Motor neuron (in vitro differentiated cells): ENCODE measurements at regions not wholly inside any gene's neighbourhood (a gene's known extent, or its start where the extent isn't known, plus 50 kb on each side); places are given as distances from the start of the nearest gene placed in this dataset.

Source experiments
- ATAC-seq, 8 experiments: fragments of 200-7000 bp; cut with Tn5 transposase; replicated peaks in 6 of 8; 2 replicates each; pipeline ENCODE4 v1.8.0; 2021; ENCODE audit warnings: mild to moderate bottlenecking in 8 of 8, moderate library complexity in 8 of 8
- H3K27ac ChIP-seq, 2 donors: fragments of 250-450 bp; sonication (Bioruptor Pico); 2 replicates each; pipeline ENCODE4 v1.9.0; 2021; ENCODE audit warnings: antibody characterized with exemption in 2 of 2, mild to moderate bottlenecking in 2 of 2, moderate library complexity in 1 of 2
- H3K4me1 ChIP-seq, 2 donors: fragments of 250-450 bp; sonication (Bioruptor Pico); replicated peaks in 1 of 2; 2 replicates each; pipeline ENCODE4 v1.6.1; 2021; ENCODE audit warnings: antibody characterized with exemption in 2 of 2, mild to moderate bottlenecking in 2 of 2, moderate library complexity in 1 of 2
- H3K4me3 ChIP-seq, 5 donors: fragments of 250-450 bp; sonication (Bioruptor Pico); 2 replicates each; pipeline ENCODE4 v1.9.0; 2021; ENCODE audit warnings: antibody characterized with exemption in 5 of 5, mild to moderate bottlenecking in 5 of 5, moderate library complexity in 4 of 5
- WGBS, 10 experiments: fragments of 450-650 bp; shearing (Covaris generic); methylation state at CpG; one replicate each; pipeline ENCODE4 v1.0.0; 2022; 5-methylcytosine and 5-hydroxymethylcytosine counted together
- in situ Hi-C, 9 experiments: fragments of 400-800 bp; cut with MboI; loops; one replicate each; pipeline ENCODE4 v1.15.0; 2021; ENCODE audit warnings: low sequenced_read_pairs in 9 of 9, low pct_unique_long_range_greater_than_20kb in 2 of 9; ENCODE audit not compliant: unreplicated experiment in 9 of 9

DNA sequence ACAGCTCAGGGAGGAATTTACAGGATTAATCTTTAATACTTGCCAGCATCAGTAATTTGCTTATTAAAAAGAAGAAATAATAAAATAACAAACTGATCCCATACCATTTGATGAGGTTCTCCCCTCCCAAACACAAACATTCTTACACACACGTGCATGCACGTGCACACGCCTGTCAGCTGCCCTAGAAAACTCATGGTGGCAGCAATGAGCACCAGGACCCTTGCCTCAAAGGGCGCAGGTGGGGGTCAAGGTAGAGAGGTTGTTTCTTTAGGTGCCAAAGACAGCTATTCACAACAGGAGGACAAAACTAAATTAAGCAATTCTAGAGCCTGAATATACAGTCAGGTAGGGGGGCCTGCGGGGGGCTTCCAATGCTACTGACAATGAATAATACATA is 219.3 kb downstream of the BUD13 start:
- in situ Hi-C loops = no loop called here
- 38 to 100% (median 60%) methylated on average over 1 to 5 of the region's 5 CpGs; no CpG with 5 or more reads in 4 of the 10 experiments for WGBS, 10 experiments

DNA sequence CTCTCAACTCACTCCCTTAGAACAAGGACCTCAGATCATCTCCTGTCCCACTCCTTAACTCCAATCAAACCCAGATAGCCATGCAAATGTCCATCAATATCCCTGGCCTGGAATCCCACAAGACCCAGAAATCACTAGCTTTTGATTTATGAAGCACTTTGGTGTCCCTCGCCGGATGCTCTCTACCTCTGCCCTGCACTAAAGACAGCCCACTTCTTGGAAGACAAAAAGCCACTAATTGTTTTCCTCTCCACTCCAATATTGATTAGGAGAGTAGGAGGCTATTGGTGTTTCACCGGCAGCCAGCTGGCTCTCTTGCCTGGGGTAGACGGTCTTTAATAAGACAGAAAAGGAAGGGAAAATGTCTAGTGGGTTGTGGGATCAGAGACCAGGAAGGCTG is 221.2 kb downstream of the BUD13 start:
- peak in 5 of 8 experiments; percentile 18 to 74 (median 61) for ATAC-seq
- in situ Hi-C loops = no loop called here
- H3K4me3 ChIP-seq = no peak overlapping the region
- H3K27ac ChIP-seq = peak overlapping the region in 1 of 2 donors; percentile 51
- H3K4me1 ChIP-seq = peaks cover 7 to 15% of the 10 kb centered on the region in 2 donors
- 40 to 73% (median 62%) methylated on average over 1 to 4 of the region's 4 CpGs; no CpG with 5 or more reads in 6 of the 10 experiments for WGBS, 10 experiments

More for the DNA sequence above, 219.3 kb downstream of the BUD13 start:
- Histone ChIP-seq H3K27ac (no peak overlapping the region), H3K4me1 (peaks cover 7 to 15% of the 10 kb centered on the region in 2 donors), H3K4me3 (no peak overlapping the region)
- ATAC-seq = no peak

DNA sequence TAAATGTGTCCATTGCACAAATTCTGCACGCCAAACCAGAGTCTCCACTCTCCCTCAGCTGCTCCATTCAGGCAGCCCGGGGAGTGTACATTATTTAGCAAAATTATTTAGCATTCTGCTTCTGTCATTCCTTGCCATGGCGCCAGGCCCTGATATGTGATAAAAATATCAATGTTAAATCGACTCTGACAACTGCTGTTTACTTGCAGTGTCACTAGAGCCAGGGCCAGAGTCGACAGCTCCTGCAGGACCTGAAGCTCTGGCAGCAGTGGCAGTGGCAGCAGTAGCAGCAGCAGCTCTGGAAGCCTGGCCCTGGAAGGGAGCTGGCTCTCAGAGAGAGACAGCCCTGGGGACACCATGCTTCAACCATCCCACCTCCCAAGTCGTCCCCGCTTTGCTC is 224.5 kb downstream of the BUD13 start:
- Histone ChIP-seq H3K27ac (no peak overlapping the region), H3K4me3 (no peak overlapping the region), H3K4me1 (peaks cover 16 to 26% of the 10 kb centered on the region in 2 donors)
- in situ Hi-C loops = no loop called here
- WGBS, 10 experiments = 0 to 86% (median 70%) methylated on average over 1 to 4 of the region's 7 CpGs; no CpG with 5 or more reads in 3 of the 10 experiments
- no peak for ATAC-seq

DNA sequence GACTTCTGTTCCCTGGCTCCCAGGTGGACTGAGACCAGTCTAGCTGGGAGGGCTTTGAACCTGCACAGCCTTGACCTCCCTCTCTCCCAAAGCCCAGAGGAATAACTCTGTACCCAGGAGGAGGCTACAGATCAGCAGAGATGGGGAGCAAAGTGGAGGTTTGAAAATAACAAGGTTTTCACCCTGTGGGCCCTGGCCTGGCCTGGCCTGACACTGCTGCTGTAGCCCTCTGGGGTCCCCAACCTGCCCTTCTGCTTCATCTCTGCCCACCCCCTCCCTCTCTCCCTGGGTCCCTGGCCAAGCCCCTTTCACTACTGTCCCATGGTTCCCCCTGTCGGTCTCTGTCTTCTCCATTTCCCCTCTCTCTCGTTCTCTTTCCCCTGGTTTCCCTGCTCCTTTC is 225.2 kb downstream of the BUD13 start:
- no peak overlapping the region for H3K4me3 ChIP-seq
- H3K27ac ChIP-seq = no peak overlapping the region
- in situ Hi-C loops = no loop called here
- WGBS, 10 experiments = 0 to 52% (median 0%) methylated on average over 1 to 2 of the region's 2 CpGs; no CpG with 5 or more reads in 5 of the 10 experiments
- ATAC-seq = no peak
- peaks cover 16 to 26% of the 10 kb centered on the region in 2 donors for H3K4me1 ChIP-seq

DNA sequence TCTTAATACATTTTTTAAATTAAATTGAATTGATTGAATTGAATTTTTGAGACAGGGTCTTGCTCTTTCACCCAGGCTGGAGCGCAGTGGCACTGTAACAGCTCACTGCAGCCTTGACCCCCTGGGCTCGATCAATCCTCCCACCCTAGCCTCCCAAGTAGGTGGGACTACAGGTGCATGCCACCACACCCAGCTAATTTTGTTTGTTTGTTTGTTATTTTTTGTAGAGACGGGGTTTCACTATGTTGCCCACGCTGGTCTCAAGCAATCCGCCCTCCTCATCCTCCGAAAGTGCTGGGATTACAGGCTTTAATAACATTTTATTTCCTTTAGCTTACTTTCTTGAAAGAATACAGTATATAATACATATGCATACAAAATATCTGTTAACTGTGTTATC is 226.9 kb downstream of the BUD13 start:
- Histone ChIP-seq H3K4me3 (no peak overlapping the region), H3K27ac (no peak overlapping the region), H3K4me1 (peaks cover 9 to 12% of the 10 kb centered on the region in 2 donors)
- ATAC-seq = no peak
- WGBS, 10 experiments = 21 to 100% (median 93%) methylated on average over 2 to 6 of the region's 6 CpGs; no CpG with 5 or more reads in 1 of the 10 experiments
- in situ Hi-C loops = no loop called here

DNA sequence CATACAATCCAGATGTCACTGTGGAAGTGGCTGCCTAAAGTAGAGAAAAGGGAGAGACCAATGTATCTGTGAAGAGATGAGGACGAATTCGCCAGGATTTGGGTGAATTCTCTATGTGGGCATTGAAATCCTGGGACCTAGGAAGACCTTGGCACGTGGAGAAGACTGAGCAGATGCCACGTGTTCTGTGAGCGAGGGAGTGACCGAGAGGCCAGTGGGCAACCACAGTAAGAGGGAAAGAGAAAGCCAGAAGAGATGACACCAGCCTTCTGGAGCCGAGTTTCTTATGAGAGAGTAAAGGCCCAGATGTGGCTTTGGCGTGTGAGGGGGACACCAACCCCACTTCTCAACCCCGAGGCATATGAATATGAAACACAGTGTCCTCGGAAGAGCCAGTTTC is 228.1 kb downstream of the BUD13 start:
- 0 to 97% (median 75%) methylated on average over 1 to 9 of the region's 10 CpGs; no CpG with 5 or more reads in 3 of the 10 experiments for WGBS, 10 experiments
- in situ Hi-C loops = no loop called here
- Histone ChIP-seq H3K4me3 (no peak overlapping the region), H3K4me1 (peaks cover 9 to 11% of the 10 kb centered on the region in 2 donors), H3K27ac (no peak overlapping the region)
- no peak for ATAC-seq

DNA sequence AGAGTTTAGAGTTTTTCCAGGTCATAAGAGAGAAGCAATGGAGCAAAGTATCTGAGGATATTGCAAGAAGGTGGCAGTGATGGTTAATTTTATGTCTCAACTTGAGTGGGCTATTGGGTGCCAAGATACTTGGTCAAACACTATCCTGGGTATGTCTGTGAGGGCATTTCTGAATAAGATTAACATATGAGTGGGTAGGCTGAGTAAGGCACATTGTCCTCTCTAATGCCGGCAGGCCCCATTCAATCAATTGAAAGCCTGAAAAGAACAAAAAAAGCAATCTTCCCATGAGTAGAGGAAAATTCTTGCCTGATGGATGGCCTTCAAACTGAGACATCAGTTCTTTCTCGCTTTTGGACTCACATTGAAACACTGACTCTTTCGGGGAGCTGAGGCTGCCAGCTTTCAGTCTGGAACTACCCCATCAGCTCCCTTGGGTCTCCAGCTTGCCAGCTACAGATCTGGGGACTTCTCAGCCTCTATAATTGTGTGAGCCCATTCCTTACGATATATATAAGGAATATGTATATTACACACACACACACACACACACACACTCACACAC is 228.8 kb downstream of the BUD13 start:
- Histone ChIP-seq H3K27ac (no peak overlapping the region), H3K4me3 (no peak overlapping the region), H3K4me1 (peaks cover 9 to 11% of the 10 kb centered on the region in 2 donors)
- peak in 5 of 8 experiments; percentile 41 to 67 (median 47) for ATAC-seq
- 0 to 71% (median 32%) methylated on average over 1 to 4 of the region's 4 CpGs; no CpG with 5 or more reads in 3 of the 10 experiments for WGBS, 10 experiments
- in situ Hi-C loops = no loop called here

DNA sequence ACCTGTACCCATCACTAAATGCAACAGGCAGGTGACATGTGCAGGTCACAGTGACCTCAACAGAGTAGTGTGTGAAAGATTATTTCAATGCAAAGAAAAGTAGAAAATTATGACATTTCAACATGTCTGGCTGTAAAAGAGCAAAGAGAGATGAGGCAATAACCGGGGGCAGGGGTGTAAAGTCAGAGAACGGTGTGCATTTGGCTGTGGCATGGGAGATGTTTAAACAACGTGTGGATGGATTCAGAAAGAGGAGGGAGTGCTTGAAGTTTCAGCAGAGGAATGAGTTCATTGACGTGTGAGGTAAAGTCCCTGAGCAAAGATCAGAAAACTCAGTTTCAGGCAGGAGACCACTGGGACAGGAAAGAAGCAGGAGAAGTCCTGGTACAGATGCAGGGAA is 229.7 kb downstream of the BUD13 start:
- H3K4me3 ChIP-seq = no peak overlapping the region
- WGBS, 10 experiments = 0 to 86% (median 72%) methylated on average over 1 to 4 of the region's 4 CpGs; no CpG with 5 or more reads in 1 of the 10 experiments
- in situ Hi-C loops = no loop called here
- no peak overlapping the region for H3K27ac ChIP-seq
- no peak for ATAC-seq
- H3K4me1 ChIP-seq = peaks cover 9 to 11% of the 10 kb centered on the region in 2 donors

DNA sequence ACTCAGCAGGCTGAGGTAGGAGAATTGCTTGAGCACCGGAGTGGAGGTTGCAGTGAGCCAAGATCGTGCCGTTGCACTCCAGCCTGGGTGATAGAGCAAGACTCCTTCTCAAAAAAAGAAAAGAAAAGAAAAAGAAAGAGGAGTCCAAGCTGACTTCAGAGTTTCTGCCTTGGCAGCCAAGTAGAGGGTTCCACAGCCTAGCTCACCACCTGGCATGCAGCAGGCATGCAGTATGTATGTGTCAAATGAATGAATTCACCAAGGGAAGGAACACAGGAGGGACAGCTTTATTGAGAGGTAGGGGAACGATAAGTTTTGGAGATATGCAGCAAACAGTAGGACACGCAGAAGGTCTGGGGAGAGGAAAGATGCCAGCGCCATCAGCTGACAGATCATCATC is 230.4 kb downstream of the BUD13 start:
- H3K4me1 ChIP-seq = peaks cover 9 to 11% of the 10 kb centered on the region in 2 donors
- in situ Hi-C loops = no loop called here
- no peak overlapping the region for H3K4me3 ChIP-seq
- no peak for ATAC-seq
- H3K27ac ChIP-seq = no peak overlapping the region
- WGBS, 10 experiments = 0 to 95% (median 83%) methylated on average over 1 to 6 of the region's 6 CpGs; no CpG with 5 or more reads in 1 of the 10 experiments

DNA sequence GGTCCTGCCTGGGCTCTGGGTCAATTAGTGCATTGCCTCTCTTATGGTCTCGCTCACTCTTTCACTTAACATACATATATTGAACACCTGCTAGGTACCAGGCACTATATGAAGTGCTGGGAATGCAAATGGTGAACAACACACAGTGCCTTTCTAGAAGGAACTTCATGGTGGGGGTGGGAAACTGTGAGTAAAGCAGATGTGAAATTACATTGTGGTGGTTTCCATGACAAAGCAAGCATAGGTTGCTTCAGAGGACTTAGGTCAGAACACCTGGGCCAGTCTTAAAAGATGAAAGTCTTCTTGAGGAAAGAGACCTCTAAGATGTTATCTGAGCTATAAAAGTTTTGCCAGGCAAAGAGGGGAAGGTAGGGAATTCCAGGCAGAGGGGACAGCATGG is 231.3 kb downstream of the BUD13 start:
- 0 to 100% (median 100%) methylated on average over 1 of the region's 1 CpG; no CpG with 5 or more reads in 5 of the 10 experiments for WGBS, 10 experiments
- in situ Hi-C loops = no loop called here
- H3K4me3 ChIP-seq = no peak overlapping the region

DNA sequence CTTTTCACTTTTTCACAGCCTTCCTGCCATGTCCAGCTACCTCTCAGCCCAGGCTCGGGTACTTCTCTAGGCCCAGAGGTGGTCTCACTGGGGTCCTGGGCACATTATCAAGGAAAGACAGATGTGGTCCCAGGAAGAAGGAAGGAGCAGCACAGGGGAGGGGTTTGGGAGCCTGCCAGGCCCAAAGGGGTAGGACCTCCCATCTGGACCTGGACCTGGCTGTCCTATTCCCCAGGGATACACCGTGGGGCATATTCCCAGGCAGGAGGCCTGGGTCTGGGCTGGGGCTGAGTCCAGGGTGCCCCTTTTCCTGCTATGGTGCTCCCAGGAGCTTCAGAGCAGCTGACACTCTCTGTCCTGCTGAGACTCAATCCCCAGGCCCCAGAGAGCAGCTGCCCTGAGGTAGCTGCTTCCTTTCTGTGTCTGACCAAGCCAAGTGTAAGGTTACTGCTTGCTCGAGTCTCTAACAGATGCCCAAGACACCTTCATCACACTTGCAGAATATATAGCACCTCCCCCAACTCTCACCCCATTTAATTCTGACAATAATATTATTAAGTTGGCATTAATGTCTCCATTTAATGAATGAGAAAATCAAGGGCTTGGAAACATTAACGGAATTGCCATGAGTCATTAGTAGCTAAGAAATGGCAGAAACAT is 232.0 kb downstream of the BUD13 start:
- in situ Hi-C loops = no loop called here
- peak in 3 of 8 experiments; percentile 55 to 65 (median 64) for ATAC-seq
- Histone ChIP-seq H3K4me3 (no peak overlapping the region), H3K27ac (no peak overlapping the region), H3K4me1 (peaks cover 11 to 19% of the 10 kb centered on the region in 2 donors)
- 0 to 100% (median 67%) methylated on average over 1 to 2 of the region's 4 CpGs; no CpG with 5 or more reads in 3 of the 10 experiments for WGBS, 10 experiments

More for the DNA sequence above, 231.3 kb downstream of the BUD13 start:
- Histone ChIP-seq H3K27ac (no peak overlapping the region), H3K4me1 (peaks cover 11 to 13% of the 10 kb centered on the region in 2 donors)
- ATAC-seq = no peak

DNA sequence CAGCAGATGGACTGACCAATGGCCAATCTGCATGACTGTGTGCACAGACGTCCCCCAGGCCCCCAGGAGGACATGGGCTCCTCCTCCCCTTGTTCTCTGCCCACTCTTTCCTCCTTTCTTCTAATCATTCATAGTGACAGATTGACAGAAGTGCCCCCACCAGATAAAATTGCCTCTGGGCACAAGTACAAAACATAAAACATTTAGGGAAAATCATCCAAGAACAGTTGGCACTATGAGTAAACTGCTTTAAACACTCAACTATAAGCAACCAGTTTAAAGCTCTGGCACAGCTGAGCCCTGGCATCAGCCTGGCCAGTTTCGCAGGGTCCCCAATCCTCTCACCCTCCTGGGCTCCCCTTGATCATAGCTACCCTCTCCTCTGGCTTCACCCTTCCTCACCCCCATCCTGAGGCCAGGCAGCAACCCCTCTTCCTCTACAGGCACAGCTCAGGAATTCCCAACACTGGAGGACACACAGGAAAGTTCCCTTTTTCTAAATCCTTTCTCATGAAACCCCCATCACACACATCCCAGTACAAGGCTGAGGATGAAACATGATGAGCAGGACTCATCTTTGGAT is 232.9 kb downstream of the BUD13 start:
- ATAC-seq = no peak
- 0 to 100% (median 80%) methylated on average over 1 to 2 of the region's 2 CpGs; no CpG with 5 or more reads in 5 of the 10 experiments for WGBS, 10 experiments
- H3K4me1 ChIP-seq = peaks cover 11 to 19% of the 10 kb centered on the region in 2 donors
- in situ Hi-C loops = no loop called here
- H3K4me3 ChIP-seq = no peak overlapping the region
- no peak overlapping the region for H3K27ac ChIP-seq

DNA sequence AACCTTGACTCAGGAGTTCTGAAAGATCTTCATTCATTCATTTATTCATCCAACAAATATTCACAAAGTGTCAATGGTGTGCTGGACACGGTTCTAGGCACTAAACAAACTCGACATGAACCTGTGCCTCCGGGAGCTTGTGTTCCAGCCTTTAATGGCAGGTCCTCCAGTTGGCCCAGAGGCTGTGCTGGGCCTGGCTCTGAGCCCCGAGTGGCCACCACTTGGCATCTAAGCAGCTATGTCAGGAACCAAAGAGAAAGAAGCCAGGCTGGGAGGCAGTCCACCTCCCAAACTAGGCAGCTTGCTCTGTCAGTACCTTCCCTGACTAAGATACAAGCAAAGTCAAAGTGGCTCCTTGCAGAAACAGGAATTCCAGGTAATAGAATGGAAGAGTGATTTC is 233.6 kb downstream of the BUD13 start:
- peaks cover 13 to 23% of the 10 kb centered on the region in 2 donors for H3K4me1 ChIP-seq
- H3K27ac ChIP-seq = no peak overlapping the region
- ATAC-seq = no peak
- in situ Hi-C loops = no loop called here
- 0 to 12% (median 7%) methylated on average over 1 to 4 of the region's 4 CpGs; no CpG with 5 or more reads in 7 of the 10 experiments for WGBS, 10 experiments
- no peak overlapping the region for H3K4me3 ChIP-seq
